ENCODE measurements at regions not wholly inside any gene's neighbourhood (a gene's known extent, or its start where the extent isn't known, plus 50 kb on each side); places are given as distances from the start of the nearest gene placed in this dataset.

- H3K4me1 ChIP-seq = peaks cover 6% of the 10 kb centered on the region
- no peaks in the 10 kb centered on the region for H3K27me3 ChIP-seq
- H3K4me3 ChIP-seq = no peak overlapping the region
- no peak for DNase-seq
- H3K27ac ChIP-seq = no peak overlapping the region
- H3K36me3 ChIP-seq (ENCODE audit: low read depth, missing control alignments) = no peaks in the 10 kb centered on the region
- WGBS, 2 donors = 84 to 87% methylated on average over 1 of the region's 1 CpG
- H3K9me3 ChIP-seq = no peaks in the 10 kb centered on the region
- intact Hi-C loops (cut with DNase I; ENCODE audit: low total_unique reads) = no loop called here
- TF ChIP-seq POLR2A (IDR thresholded peaks at IDR 0.05) = no peak
- TF ChIP-seq, protein P1, sequence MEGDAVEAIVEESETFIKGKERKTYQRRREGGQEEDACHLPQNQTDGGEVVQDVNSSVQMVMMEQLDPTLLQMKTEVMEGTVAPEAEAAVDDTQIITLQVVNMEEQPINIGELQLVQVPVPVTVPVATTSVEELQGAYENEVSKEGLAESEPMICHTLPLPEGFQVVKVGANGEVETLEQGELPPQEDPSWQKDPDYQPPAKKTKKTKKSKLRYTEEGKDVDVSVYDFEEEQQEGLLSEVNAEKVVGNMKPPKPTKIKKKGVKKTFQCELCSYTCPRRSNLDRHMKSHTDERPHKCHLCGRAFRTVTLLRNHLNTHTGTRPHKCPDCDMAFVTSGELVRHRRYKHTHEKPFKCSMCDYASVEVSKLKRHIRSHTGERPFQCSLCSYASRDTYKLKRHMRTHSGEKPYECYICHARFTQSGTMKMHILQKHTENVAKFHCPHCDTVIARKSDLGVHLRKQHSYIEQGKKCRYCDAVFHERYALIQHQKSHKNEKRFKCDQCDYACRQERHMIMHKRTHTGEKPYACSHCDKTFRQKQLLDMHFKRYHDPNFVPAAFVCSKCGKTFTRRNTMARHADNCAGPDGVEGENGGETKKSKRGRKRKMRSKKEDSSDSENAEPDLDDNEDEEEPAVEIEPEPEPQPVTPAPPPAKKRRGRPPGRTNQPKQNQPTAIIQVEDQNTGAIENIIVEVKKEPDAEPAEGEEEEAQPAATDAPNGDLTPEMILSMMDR (IDR thresholded peaks at IDR 0.05) = no peak
Observed at GRCh38 chr4:158055668-158056067, 117.2 kb downstream of the GASK1B start.

GRCh38 chr4:158053801-158054200, 119.0 kb downstream of the GASK1B start:
- intact Hi-C loops (cut with DNase I; ENCODE audit: low total_unique reads) = no loop called here

GRCh38 chr4:158053086-158053485, 119.7 kb downstream of the GASK1B start:
- Histone ChIP-seq H3K27ac (no peak overlapping the region), H3K4me1 (peaks cover 6% of the 10 kb centered on the region), H3K4me3 (no peak overlapping the region), H3K9me3 (no peaks in the 10 kb centered on the region), H3K36me3 (ENCODE audit: low read depth, missing control alignments) (no peaks in the 10 kb centered on the region), H3K27me3 (no peaks in the 10 kb centered on the region)
- intact Hi-C loops (cut with DNase I; ENCODE audit: low total_unique reads) = no loop called here
- DNase-seq = no peak
- no peak for TF ChIP-seq POLR2A (IDR thresholded peaks at IDR 0.05)

More at GRCh38 chr4:158053801-158054200, 119.0 kb downstream of the GASK1B start:
- WGBS, 2 donors = 82 to 83% methylated on average over 3 of the region's 3 CpGs
- no peak overlapping the region for H3K27ac ChIP-seq
- H3K9me3 ChIP-seq = no peaks in the 10 kb centered on the region
- H3K27me3 ChIP-seq = no peaks in the 10 kb centered on the region
- DNase-seq = no peak
- no peaks in the 10 kb centered on the region for H3K36me3 ChIP-seq (ENCODE audit: low read depth, missing control alignments)
- H3K4me1 ChIP-seq = peaks cover 6% of the 10 kb centered on the region
- TF ChIP-seq POLR2A (IDR thresholded peaks at IDR 0.05) = no peak
- TF ChIP-seq, protein P1 (IDR thresholded peaks at IDR 0.05) = no peak
- no peak overlapping the region for H3K4me3 ChIP-seq

DNA sequence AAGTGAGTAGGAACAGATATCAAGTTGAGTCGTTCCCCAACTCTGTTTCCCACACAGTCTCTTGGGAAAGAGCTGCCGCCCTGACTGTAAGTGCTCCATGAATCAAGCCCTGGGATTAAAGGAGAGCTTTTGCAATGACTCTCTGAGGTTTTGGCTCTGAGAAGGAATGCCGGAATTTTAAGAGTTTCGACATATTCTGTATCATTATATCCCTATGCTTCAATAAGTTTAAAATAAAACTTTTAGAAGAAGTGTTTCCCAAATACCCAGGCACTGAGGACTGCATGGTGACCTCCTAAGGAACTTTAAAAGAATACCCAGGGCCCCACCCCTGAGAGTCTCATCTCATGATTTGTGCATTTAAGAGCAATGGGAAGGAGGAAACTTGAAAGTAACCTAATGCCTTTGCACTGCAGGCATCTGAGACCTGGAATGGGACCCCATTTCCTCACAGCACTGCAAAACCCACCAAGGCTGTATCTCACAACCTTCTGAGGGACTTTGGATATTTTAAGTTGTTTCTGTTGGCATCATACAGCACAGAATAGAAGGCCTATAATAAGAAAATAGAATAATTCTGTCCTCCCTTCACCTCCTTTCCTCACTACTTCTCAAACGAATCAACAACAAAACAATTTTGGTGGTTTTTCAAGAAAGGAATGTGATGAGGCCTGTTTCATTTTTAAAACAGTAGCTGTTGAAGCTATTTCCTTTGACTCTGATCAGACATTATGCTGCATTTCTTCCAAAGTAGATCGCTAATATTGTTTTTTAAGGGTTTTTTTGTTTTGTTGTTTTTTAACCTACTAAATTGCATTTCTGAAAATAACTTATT, 121.2 kb downstream of the GASK1B start:
- Histone ChIP-seq H3K27ac (peak overlapping the region in 1 of 2 donors; percentile 44), H3K4me3 (no peak overlapping the region), H3K27me3 (no peaks in the 10 kb centered on the region), H3K4me1 (peaks cover 6% of the 10 kb centered on the region), H3K9me3 (no peaks in the 10 kb centered on the region), H3K36me3 (ENCODE audit: low read depth, missing control alignments) (no peaks in the 10 kb centered on the region)
- TF ChIP-seq POLR2A (IDR thresholded peaks at IDR 0.05) = no peak
- TF ChIP-seq, protein P1 (IDR thresholded peaks at IDR 0.05) = no peak
- WGBS, 2 donors = 29 to 40% methylated on average over 6 of the region's 6 CpGs
- DNase-seq = no peak
- intact Hi-C loops (cut with DNase I; ENCODE audit: low total_unique reads) = no loop called here

GRCh38 chr4:158050942-158051341, 121.9 kb downstream of the GASK1B start:
- Histone ChIP-seq H3K4me3 (no peak overlapping the region), H3K9me3 (no peaks in the 10 kb centered on the region), H3K36me3 (ENCODE audit: low read depth, missing control alignments) (no peaks in the 10 kb centered on the region), H3K27me3 (no peaks in the 10 kb centered on the region), H3K27ac (no peak overlapping the region), H3K4me1 (peaks cover 6% of the 10 kb centered on the region)
- intact Hi-C loops (cut with DNase I; ENCODE audit: low total_unique reads) = no loop called here
- 37 to 47% methylated on average over 2 of the region's 2 CpGs for WGBS, 2 donors
- no peak for TF ChIP-seq POLR2A (IDR thresholded peaks at IDR 0.05)
- DNase-seq = no peak

DNA sequence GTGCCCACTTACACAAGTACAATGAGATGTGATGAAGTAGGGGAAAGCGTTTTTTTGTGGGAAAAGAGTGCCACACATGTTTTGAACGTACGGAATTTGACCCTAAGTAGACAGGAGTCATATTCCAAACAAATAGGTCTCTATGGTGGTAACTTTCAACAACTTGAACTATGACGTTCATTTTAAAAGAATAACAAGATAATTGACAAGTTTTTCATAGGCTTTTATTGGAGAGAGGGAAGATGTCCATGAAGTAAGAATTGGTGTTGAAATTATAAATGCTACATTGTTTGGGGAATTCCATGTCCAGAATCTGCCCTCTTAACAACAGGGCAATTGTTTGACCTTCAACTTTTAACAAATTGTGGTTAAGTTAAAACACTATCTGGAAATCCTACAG, 126.5 kb downstream of the GASK1B start:
- intact Hi-C loops (cut with DNase I; ENCODE audit: low total_unique reads) = no loop called here
- Histone ChIP-seq H3K4me3 (no peak overlapping the region), H3K27ac (no peak overlapping the region), H3K4me1 (no peaks in the 10 kb centered on the region), H3K36me3 (ENCODE audit: low read depth, missing control alignments) (no peaks in the 10 kb centered on the region), H3K9me3 (no peaks in the 10 kb centered on the region), H3K27me3 (no peaks in the 10 kb centered on the region)
- DNase-seq = no peak
- 43 to 50% methylated on average over 4 of the region's 4 CpGs for WGBS, 2 donors
- TF ChIP-seq POLR2A (IDR thresholded peaks at IDR 0.05) = no peak
- TF ChIP-seq, protein P1 (IDR thresholded peaks at IDR 0.05) = no peak

All from testis (tissue), 2 donors.